Ovary (tissue), 7 donors: ENCODE measurements at regions not wholly inside any gene's neighbourhood (a gene's known extent, or its start where the extent isn't known, plus 50 kb on each side); places are given as distances from the start of the nearest gene placed in this dataset.

Source experiments
- DNase-seq, 5 donors: peaks; one replicate each; pipeline ENCODE4 v3.0.0-alpha.2; 2019 to 2020
- H3K27ac ChIP-seq, 2 donors: fragments of 200-600 bp; one replicate each; pipeline versions ENCODE4 v1.5.1 to v1.8.0; 2019 to 2022
- H3K27me3 ChIP-seq: fragments of 200-600 bp; one replicate; pipeline ENCODE4 v1.8.0; 2022
- H3K36me3 ChIP-seq: fragments of 200-600 bp; sonication (generic); one replicate; pipeline ENCODE4 v1.5.1; 2019
- H3K4me1 ChIP-seq: one replicate; pipeline ENCODE4 v1.8.1; 2013; ENCODE audit warnings: mild to moderate bottlenecking, moderate library complexity; ENCODE audit not compliant: insufficient read depth
- H3K4me3 ChIP-seq: fragments of 200-600 bp; sonication (generic); one replicate; pipeline ENCODE4 v1.5.1; 2017
- H3K9me3 ChIP-seq, 2 donors: fragments of 200-600 bp in 1 of 2; sonication (generic) in 1 of 2; one replicate each; pipeline versions ENCODE4 v1.5.1 to v1.8.1; 2013 to 2019; ENCODE audit warnings: mild to moderate bottlenecking in 1 of 2, moderate library complexity in 1 of 2
- CTCF ChIP-seq, 3 donors: fragments of 450-650 bp in 2 of 3; fragments of 200-600 bp in 1 of 3; IDR thresholded peaks; one replicate each; pipeline versions ENCODE4 v1.5.1 to v1.8.0; 2016 to 2022; ENCODE audit warnings: antibody characterized with exemption in 3 of 3, mild to moderate bottlenecking in 1 of 3
- EP300 ChIP-seq: sonication (generic); formaldehyde crosslinking; IDR thresholded peaks from one replicate; pipeline ENCODE4 v1.6.1; 2017; ENCODE audit warnings: antibody characterized with exemption
- POLR2A ChIP-seq: fragments of 450-650 bp; IDR thresholded peaks from one replicate; pipeline ENCODE4 v1.6.1; 2017; ENCODE audit warnings: antibody characterized with exemption, mild to moderate bottlenecking, moderate library complexity
- WGBS, 3 donors: extraction: QIAGEN DNeasy Blood & Tissue Kit in 1 of 3; methylation state at CpG; one replicate each; pipeline versions ENCODE4 v1.1.5 to v1.1.7; 2013 to 2017; 5-methylcytosine and 5-hydroxymethylcytosine counted together
- intact Hi-C, 4 donors: fragments of 100-400 bp; cut with DNase I; formaldehyde crosslinking; loops; one replicate each; pipeline versions ENCODE4 v1.11.0 to v1.15.1; 2022 to 2023
- donor health status: DM: no; HTN: no; CAD: no; lungs with moderate emphysema.
- donor health status: DM: no; HTN: no; CAD: no.
- donor health status: Bipolar disorder and iron deficiency.
- donor health status: DM: no; HTN: no; CAD: no.
- donor health status: DM: yes; HTN: yes; CAD: no.

GRCh38 chr12:124404162-124404784, 109.4 kb downstream of the RFLNA start:
- no peaks in the 10 kb centered on the region for H3K36me3 ChIP-seq
- no peak overlapping the region for H3K4me3 ChIP-seq
- intact Hi-C loops, result no loop called here
- WGBS, 3 donors, result 43 to 49% (median 44%) methylated on average over 17 of the region's 17 CpGs
- H3K9me3 ChIP-seq, result no peaks in the 10 kb centered on the region
- H3K27ac ChIP-seq, result peak overlapping the region; percentile 55 to 64
- TF ChIP-seq CTCF (IDR thresholded peaks at IDR 0.05) (no peak), EP300 (no peak), POLR2A (no peak)
- peaks cover 13% of the 10 kb centered on the region for H3K4me1 ChIP-seq
- no peaks in the 10 kb centered on the region for H3K27me3 ChIP-seq
- DNase-seq, result peak in 2 of 5 donors; percentile 61 to 70

- intact Hi-C loops, result no loop called here
- DNase-seq, result peak in 2 of 5 donors; percentile 70
- no peaks in the 10 kb centered on the region for H3K36me3 ChIP-seq
Observed at GRCh38 chr12:124403273-124403672, 108.4 kb downstream of the RFLNA start.

GRCh38 chr12:124402248-124403066, 107.6 kb downstream of the RFLNA start:
- H3K4me3 ChIP-seq, result no peak overlapping the region
- H3K36me3 ChIP-seq, result no peaks in the 10 kb centered on the region
- H3K27me3 ChIP-seq, result no peaks in the 10 kb centered on the region
- intact Hi-C loops, result no loop called here
- 66 to 67% (median 66%) methylated on average over 22 to 23 of the region's 23 CpGs for WGBS, 3 donors
- no peak for TF ChIP-seq CTCF (IDR thresholded peaks at IDR 0.05)
- no peak for TF ChIP-seq POLR2A
- TF ChIP-seq EP300, result no peak
- H3K9me3 ChIP-seq, result no peaks in the 10 kb centered on the region
- DNase-seq, result no peak
- peaks cover 13% of the 10 kb centered on the region for H3K4me1 ChIP-seq
- H3K27ac ChIP-seq, result peak overlapping the region; percentile 54 to 65

More at GRCh38 chr12:124403273-124403672, 108.4 kb downstream of the RFLNA start:
- Histone ChIP-seq H3K9me3 (no peaks in the 10 kb centered on the region), H3K4me3 (no peak overlapping the region), H3K27ac (peak overlapping the region; percentile 54 to 65), H3K4me1 (peaks cover 13% of the 10 kb centered on the region), H3K27me3 (no peaks in the 10 kb centered on the region)
- no peak for TF ChIP-seq EP300
- TF ChIP-seq POLR2A, result no peak
- TF ChIP-seq CTCF (IDR thresholded peaks at IDR 0.05), result no peak
- 38 to 42% (median 41%) methylated on average over 9 of the region's 9 CpGs for WGBS, 3 donors

GRCh38 chr12:124401704-124402221, 106.9 kb downstream of the RFLNA start:
- H3K36me3 ChIP-seq, result no peaks in the 10 kb centered on the region
- H3K4me1 ChIP-seq, result peaks cover 13% of the 10 kb centered on the region
- H3K27me3 ChIP-seq, result no peaks in the 10 kb centered on the region
- WGBS, 3 donors, result 46 to 75% (median 73%) methylated on average over 15 of the region's 15 CpGs
- no peaks in the 10 kb centered on the region for H3K9me3 ChIP-seq
- DNase-seq, result no peak
- intact Hi-C loops, result no loop called here
- no peak overlapping the region for H3K4me3 ChIP-seq
- no peak overlapping the region for H3K27ac ChIP-seq
- TF ChIP-seq EP300 (no peak), CTCF (IDR thresholded peaks at IDR 0.05) (no peak), POLR2A (no peak)
